ENCODE measurements at regions not wholly inside any gene's neighbourhood (a gene's known extent, or its start where the extent isn't known, plus 50 kb on each side); places are given as distances from the start of the nearest gene placed in this dataset.
A peak's percentile ranks its signal among the peaks of the same experiment; 100 is the strongest.

- intact Hi-C loops (cut with DNase I), result no loop called here
Measured at GRCh38 chr15:47398594-47398993, 318.7 kb upstream of the SEMA6D start.

GRCh38 chr15:47399100-47399499 lies 318.2 kb upstream of the SEMA6D start:
- intact Hi-C loops (cut with DNase I), result no loop called here
- DNase-seq, result no peak
- no peak for ATAC-seq (ENCODE audit: poor library complexity)

More at GRCh38 chr15:47398594-47398993, 318.7 kb upstream of the SEMA6D start:
- DNase-seq, result no peak
- ATAC-seq (ENCODE audit: poor library complexity), result peak; percentile 10

- intact Hi-C loops (cut with DNase I), result no loop called here
- DNase-seq (no peak), ATAC-seq (ENCODE audit: poor library complexity) (no peak)
Measured at GRCh38 chr15:47400603-47401002, 316.7 kb upstream of the SEMA6D start.

GRCh38 chr15:47401427-47401826 lies 315.9 kb upstream of the SEMA6D start:
- intact Hi-C loops (cut with DNase I), result no loop called here
- DNase-seq, result no peak
- no peak for ATAC-seq (ENCODE audit: poor library complexity)

- intact Hi-C loops (cut with DNase I), result no loop called here
- ATAC-seq (ENCODE audit: poor library complexity) (no peak), DNase-seq (no peak)
Measured at GRCh38 chr15:47402829-47403228, 314.5 kb upstream of the SEMA6D start.

- no peak for DNase-seq
- no peak for ATAC-seq (ENCODE audit: poor library complexity)
- intact Hi-C loops (cut with DNase I), result no loop called here
Measured at GRCh38 chr15:47404877-47405276, 312.4 kb upstream of the SEMA6D start.

- ATAC-seq (ENCODE audit: poor library complexity), result no peak
- no peak for DNase-seq
- intact Hi-C loops (cut with DNase I), result no loop called here
Measured at GRCh38 chr15:47405365-47406162, 311.7 kb upstream of the SEMA6D start.

- ATAC-seq (ENCODE audit: poor library complexity), result no peak
Measured at GRCh38 chr15:47407692-47408091, 309.6 kb upstream of the SEMA6D start.

GRCh38 chr15:47409038-47409437 lies 308.3 kb upstream of the SEMA6D start:
- ATAC-seq (ENCODE audit: poor library complexity), result peak; percentile 57
- intact Hi-C loops (cut with DNase I), result no loop called here
- no peak for DNase-seq

More at GRCh38 chr15:47407692-47408091, 309.6 kb upstream of the SEMA6D start:
- intact Hi-C loops (cut with DNase I), result no loop called here
- no peak for DNase-seq

GRCh38 chr15:47409600-47409999 lies 307.7 kb upstream of the SEMA6D start:
- no peak for DNase-seq
- no peak for ATAC-seq (ENCODE audit: poor library complexity)
- intact Hi-C loops (cut with DNase I), result no loop called here

- intact Hi-C loops (cut with DNase I), result no loop called here
- no peak for ATAC-seq (ENCODE audit: poor library complexity)
Measured at GRCh38 chr15:47410247-47410646, 307.1 kb upstream of the SEMA6D start.

GRCh38 chr15:47411733-47412132 lies 305.6 kb upstream of the SEMA6D start:
- ATAC-seq (ENCODE audit: poor library complexity) (peak; percentile 12), DNase-seq (no peak)
- intact Hi-C loops (cut with DNase I), result no loop called here

More at GRCh38 chr15:47410247-47410646, 307.1 kb upstream of the SEMA6D start:
- no peak for DNase-seq

GRCh38 chr15:47412136-47412535 lies 305.2 kb upstream of the SEMA6D start:
- intact Hi-C loops (cut with DNase I), result no loop called here
- DNase-seq, result no peak
- ATAC-seq (ENCODE audit: poor library complexity), result no peak

GRCh38 chr15:47412802-47413201 lies 304.5 kb upstream of the SEMA6D start:
- DNase-seq, result no peak
- no peak for ATAC-seq (ENCODE audit: poor library complexity)
- intact Hi-C loops (cut with DNase I), result no loop called here

- DNase-seq, result no peak
- intact Hi-C loops (cut with DNase I), result no loop called here
- no peak for ATAC-seq (ENCODE audit: poor library complexity)
Measured at GRCh38 chr15:47414207-47414606, 303.1 kb upstream of the SEMA6D start.

- DNase-seq (no peak), ATAC-seq (ENCODE audit: poor library complexity) (no peak)
- intact Hi-C loops (cut with DNase I), result no loop called here
Measured at GRCh38 chr15:47415539-47415971, 301.8 kb upstream of the SEMA6D start.

- intact Hi-C loops (cut with DNase I), result no loop called here
- no peak for DNase-seq
- ATAC-seq (ENCODE audit: poor library complexity), result no peak
Measured at GRCh38 chr15:47422881-47423665, 294.2 kb upstream of the SEMA6D start.

GRCh38 chr15:47427463-47427862 lies 289.8 kb upstream of the SEMA6D start:
- DNase-seq (no peak), ATAC-seq (ENCODE audit: poor library complexity) (no peak)
- intact Hi-C loops (cut with DNase I), result no loop called here

GRCh38 chr15:47429376-47429775 lies 287.9 kb upstream of the SEMA6D start:
- ATAC-seq (ENCODE audit: poor library complexity) (no peak), DNase-seq (no peak)
- intact Hi-C loops (cut with DNase I), result no loop called here

GRCh38 chr15:47431501-47431900 lies 285.8 kb upstream of the SEMA6D start:
- DNase-seq, result no peak
- intact Hi-C loops (cut with DNase I), result no loop called here
- ATAC-seq (ENCODE audit: poor library complexity), result no peak

Measured in Right ventricle myocardium superior (tissue), 1 donor.